K562 (cell line): ENCODE measurements at regions not wholly inside any gene's neighbourhood (a gene's known extent, or its start where the extent isn't known, plus 50 kb on each side); places are given as distances from the start of the nearest gene placed in this dataset.

ENCODE experiments used
- DIDO1 ChIP-seq: fragments of 450-650 bp; IDR thresholded peaks from 2 replicates; pipeline ENCODE4 v1.6.1; 2016; ENCODE audit warnings: low read depth, missing biosample characterization, missing genetic modification characterization
- EP300 ChIP-seq: IDR thresholded peaks from 2 replicates; pipeline ENCODE4 v1.6.1; 2012; ENCODE audit warnings: low read length, improper control_type of control experiment
- MTA1 ChIP-seq: fragments of 450-650 bp; IDR thresholded peaks from 2 replicates; pipeline ENCODE4 v1.6.1; 2017; ENCODE audit warnings: borderline replicate concordance
- NCOA2 ChIP-seq, 2 experiments: fragments of 450-650 bp; IDR thresholded peaks; 2 replicates each; pipeline ENCODE4 v1.6.1; 2018; ENCODE audit warnings: mild to moderate bottlenecking in 2 of 2, moderate library complexity in 1 of 2; ENCODE audit not compliant: partially characterized antibody in 2 of 2
- RAD21 ChIP-seq, 2 experiments: fragments of 250-450 bp in 1 of 2; fragments of 450-650 bp in 1 of 2; sonication (Bioruptor Pico) in 1 of 2; formaldehyde crosslinking in 1 of 2; IDR thresholded peaks in 1 of 2; conservative IDR thresholded peaks in 1 of 2; 2 replicates each; pipeline versions ENCODE4 v1.4.0 to v1.8.0; 2020 to 2022; ENCODE audit warnings: mild to moderate bottlenecking in 2 of 2, moderate library complexity in 1 of 2
- SRF ChIP-seq, 2 experiments: fragments of 250-450, 450-650 bp in 1 of 2; sonication (Bioruptor Pico) in 1 of 2; sonication (generic) in 1 of 2; formaldehyde crosslinking; IDR thresholded peaks; 2 replicates each; pipeline versions ENCODE4 v1.5.0 to v1.5.1; 2020 to 2022; ENCODE audit warnings: mild to moderate bottlenecking in 1 of 2, missing genetic modification reagents in 1 of 2
- YY1 ChIP-seq, 3 experiments: IDR thresholded peaks; 2 replicates each; pipeline ENCODE4 v1.6.1; 2011; ENCODE audit warnings: low read length in 2 of 3, mild to moderate bottlenecking in 2 of 3, moderate library complexity in 2 of 3, borderline replicate concordance in 1 of 3, control low read depth in 1 of 3, low read depth in 1 of 3; ENCODE audit not compliant: insufficient read depth in 3 of 3, insufficient replicate concordance in 2 of 3, control insufficient read depth in 1 of 3, insufficient read length in 1 of 3; ENCODE audit errors: extremely low read depth in 1 of 3
- TF ChIP-seq, protein P1 (sequence below): sonication (generic); formaldehyde crosslinking; IDR thresholded peaks from 2 replicates; pipeline ENCODE4 v1.8.1; 2023; ENCODE audit warnings: mild to moderate bottlenecking, missing genetic modification reagents
- TF ChIP-seq, protein P2 (sequence below), 3 experiments: IDR thresholded peaks in 2 of 3; conservative IDR thresholded peaks in 1 of 3; 2 replicates each; pipeline ENCODE4 v1.5.1; 2011 to 2012; ENCODE audit warnings: low read length in 3 of 3, mild to moderate bottlenecking in 3 of 3, control low read depth in 2 of 3, improper control_type of control experiment in 1 of 3, inconsistent platforms in 1 of 3, low read depth in 1 of 3, mixed read lengths in 1 of 3, moderate library complexity in 1 of 3; ENCODE audit not compliant: insufficient read depth in 2 of 3
- TF ChIP-seq, protein P3 (sequence below): sonication (generic); formaldehyde crosslinking; IDR thresholded peaks from 2 replicates; pipeline ENCODE4 v1.9.0; 2022; ENCODE audit warnings: mild to moderate bottlenecking, missing genetic modification reagents

DNA sequence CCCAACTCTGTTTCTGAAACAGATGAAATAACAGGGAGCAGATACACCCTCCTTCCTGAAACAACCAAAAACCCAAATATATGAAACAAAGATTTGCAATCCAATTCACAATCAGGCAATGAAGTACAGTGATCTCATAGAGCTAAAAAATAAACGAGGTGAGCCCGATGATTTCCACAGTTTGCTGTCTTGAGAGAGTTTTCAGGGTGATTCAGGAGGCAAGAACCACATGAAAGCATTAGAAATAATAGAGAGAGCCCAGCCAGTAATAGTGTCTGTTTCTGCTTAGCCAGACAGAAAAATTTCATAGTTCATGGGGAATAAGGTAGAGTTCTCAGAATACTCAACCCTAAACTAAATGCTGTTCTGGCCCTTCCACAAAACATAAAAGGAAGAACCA, 296.2 kb downstream of the PDHA2 start:
- TF ChIP-seq RAD21 (CRISPR knock-in tag; conservative IDR thresholded peaks at IDR 0.05 in 1 of 2, IDR thresholded peaks at IDR 0.05 in 1 of 2): no peak
- no peak for TF ChIP-seq MTA1
- TF ChIP-seq, protein P1, sequence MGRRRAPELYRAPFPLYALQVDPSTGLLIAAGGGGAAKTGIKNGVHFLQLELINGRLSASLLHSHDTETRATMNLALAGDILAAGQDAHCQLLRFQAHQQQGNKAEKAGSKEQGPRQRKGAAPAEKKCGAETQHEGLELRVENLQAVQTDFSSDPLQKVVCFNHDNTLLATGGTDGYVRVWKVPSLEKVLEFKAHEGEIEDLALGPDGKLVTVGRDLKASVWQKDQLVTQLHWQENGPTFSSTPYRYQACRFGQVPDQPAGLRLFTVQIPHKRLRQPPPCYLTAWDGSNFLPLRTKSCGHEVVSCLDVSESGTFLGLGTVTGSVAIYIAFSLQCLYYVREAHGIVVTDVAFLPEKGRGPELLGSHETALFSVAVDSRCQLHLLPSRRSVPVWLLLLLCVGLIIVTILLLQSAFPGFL (CRISPR knock-in tag): no peak
- TF ChIP-seq, protein P2, sequence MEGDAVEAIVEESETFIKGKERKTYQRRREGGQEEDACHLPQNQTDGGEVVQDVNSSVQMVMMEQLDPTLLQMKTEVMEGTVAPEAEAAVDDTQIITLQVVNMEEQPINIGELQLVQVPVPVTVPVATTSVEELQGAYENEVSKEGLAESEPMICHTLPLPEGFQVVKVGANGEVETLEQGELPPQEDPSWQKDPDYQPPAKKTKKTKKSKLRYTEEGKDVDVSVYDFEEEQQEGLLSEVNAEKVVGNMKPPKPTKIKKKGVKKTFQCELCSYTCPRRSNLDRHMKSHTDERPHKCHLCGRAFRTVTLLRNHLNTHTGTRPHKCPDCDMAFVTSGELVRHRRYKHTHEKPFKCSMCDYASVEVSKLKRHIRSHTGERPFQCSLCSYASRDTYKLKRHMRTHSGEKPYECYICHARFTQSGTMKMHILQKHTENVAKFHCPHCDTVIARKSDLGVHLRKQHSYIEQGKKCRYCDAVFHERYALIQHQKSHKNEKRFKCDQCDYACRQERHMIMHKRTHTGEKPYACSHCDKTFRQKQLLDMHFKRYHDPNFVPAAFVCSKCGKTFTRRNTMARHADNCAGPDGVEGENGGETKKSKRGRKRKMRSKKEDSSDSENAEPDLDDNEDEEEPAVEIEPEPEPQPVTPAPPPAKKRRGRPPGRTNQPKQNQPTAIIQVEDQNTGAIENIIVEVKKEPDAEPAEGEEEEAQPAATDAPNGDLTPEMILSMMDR (IDR thresholded peaks at IDR 0.05 in 2 of 3, conservative IDR thresholded peaks at IDR 0.05 in 1 of 3; ENCODE audit: insufficient read depth in 2 of 3, low read depth in 1 of 3, low read length in 3 of 3): no peak
- no peak for TF ChIP-seq SRF (CRISPR knock-in tag; IDR thresholded peaks at IDR 0.05)
- TF ChIP-seq, protein P3, sequence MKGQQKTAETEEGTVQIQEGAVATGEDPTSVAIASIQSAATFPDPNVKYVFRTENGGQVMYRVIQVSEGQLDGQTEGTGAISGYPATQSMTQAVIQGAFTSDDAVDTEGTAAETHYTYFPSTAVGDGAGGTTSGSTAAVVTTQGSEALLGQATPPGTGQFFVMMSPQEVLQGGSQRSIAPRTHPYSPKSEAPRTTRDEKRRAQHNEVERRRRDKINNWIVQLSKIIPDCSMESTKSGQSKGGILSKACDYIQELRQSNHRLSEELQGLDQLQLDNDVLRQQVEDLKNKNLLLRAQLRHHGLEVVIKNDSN (CRISPR knock-in tag): no peak
- no peak for TF ChIP-seq YY1 (IDR thresholded peaks at IDR 0.05; ENCODE audit: borderline replicate concordance in 1 of 3, control insufficient read depth in 1 of 3, extremely low read depth in 1 of 3, insufficient read depth in 3 of 3, insufficient read length in 1 of 3, insufficient replicate concordance in 2 of 3, low read depth in 1 of 3, low read length in 2 of 3)
- no peak for TF ChIP-seq NCOA2 (IDR thresholded peaks at IDR 0.05; ENCODE audit: partially characterized antibody in 2 of 2)
- no peak for TF ChIP-seq EP300
- TF ChIP-seq DIDO1 (tag): no peak
